ENCODE measurements at regions not wholly inside any gene's neighbourhood (a gene's known extent, or its start where the extent isn't known, plus 50 kb on each side); places are given as distances from the start of the nearest gene placed in this dataset.
"Not testable (repeated sequence)": the region's sequence is repeated elsewhere in the genome, so short reads cannot be mapped to it uniquely, and the experiment has no call there.

GRCh38 chr3:159249472-159250174 lies 447.8 kb downstream of the MFSD1 start:
- no peaks in the 10 kb centered on the region for H3K4me1 ChIP-seq (ENCODE audit: control insufficient read depth in 3 of 3, insufficient read depth in 3 of 3, low read length in 3 of 3)
- no peak overlapping the region for H3K9ac ChIP-seq (ENCODE audit: low read depth in 1 of 3, low read length in 3 of 3)
- H3K27ac ChIP-seq (ENCODE audit: low read depth, low read length), result no peak overlapping the region
- H3K36me3 ChIP-seq (ENCODE audit: control insufficient read depth in 3 of 3, insufficient read depth in 3 of 3, low read length in 3 of 3), result no peaks in the 10 kb centered on the region
- no peak overlapping the region for H3K4me3 ChIP-seq (ENCODE audit: low read length in 3 of 3)
- H3K27me3 ChIP-seq (ENCODE audit: control insufficient read depth in 3 of 3, insufficient read depth in 3 of 3, low read length in 3 of 3), result no peaks in the 10 kb centered on the region
- H3K9me3 ChIP-seq (ENCODE audit: control insufficient read depth in 3 of 3, low read length in 3 of 3), result peaks cover 2 to 11% (median 5%) of the 10 kb centered on the region in 3 donors

- no peaks in the 10 kb centered on the region for H3K27me3 ChIP-seq (ENCODE audit: control insufficient read depth in 3 of 3, insufficient read depth in 3 of 3, low read length in 3 of 3)
- no peak overlapping the region for H3K4me3 ChIP-seq (ENCODE audit: low read length in 3 of 3)
- H3K9ac ChIP-seq (ENCODE audit: low read depth in 1 of 3, low read length in 3 of 3), result no peak overlapping the region
- H3K4me1 ChIP-seq (ENCODE audit: control insufficient read depth in 3 of 3, insufficient read depth in 3 of 3, low read length in 3 of 3), result no peaks in the 10 kb centered on the region
- H3K27ac ChIP-seq (ENCODE audit: low read depth, low read length), result no peak overlapping the region
- no peaks in the 10 kb centered on the region for H3K36me3 ChIP-seq (ENCODE audit: control insufficient read depth in 3 of 3, insufficient read depth in 3 of 3, low read length in 3 of 3)
- H3K9me3 ChIP-seq (ENCODE audit: control insufficient read depth in 3 of 3, low read length in 3 of 3), result peaks cover 2 to 11% (median 5%) of the 10 kb centered on the region in 3 donors
Measured at GRCh38 chr3:159250961-159251360, 449.1 kb downstream of the MFSD1 start.

- Histone ChIP-seq H3K27me3 (ENCODE audit: control insufficient read depth in 3 of 3, insufficient read depth in 3 of 3, low read length in 3 of 3) (no peaks in the 10 kb centered on the region), H3K4me1 (ENCODE audit: control insufficient read depth in 3 of 3, insufficient read depth in 3 of 3, low read length in 3 of 3) (no peaks in the 10 kb centered on the region), H3K4me3 (ENCODE audit: low read length in 3 of 3) (no peak overlapping the region), H3K9ac (ENCODE audit: low read depth in 1 of 3, low read length in 3 of 3) (no peak overlapping the region), H3K9me3 (ENCODE audit: control insufficient read depth in 3 of 3, low read length in 3 of 3) (peaks cover 2 to 11% (median 5%) of the 10 kb centered on the region in 3 donors), H3K36me3 (ENCODE audit: control insufficient read depth in 3 of 3, insufficient read depth in 3 of 3, low read length in 3 of 3) (no peaks in the 10 kb centered on the region), H3K27ac (ENCODE audit: low read depth, low read length) (no peak overlapping the region)
Measured at GRCh38 chr3:159252274-159252673, 450.4 kb downstream of the MFSD1 start.

- no peak overlapping the region for H3K4me3 ChIP-seq (ENCODE audit: low read length in 3 of 3)
- peaks cover 2 to 11% (median 5%) of the 10 kb centered on the region in 3 donors for H3K9me3 ChIP-seq (ENCODE audit: control insufficient read depth in 3 of 3, low read length in 3 of 3)
- H3K9ac ChIP-seq (ENCODE audit: low read depth in 1 of 3, low read length in 3 of 3), result no peak overlapping the region
- H3K36me3 ChIP-seq (ENCODE audit: control insufficient read depth in 3 of 3, insufficient read depth in 3 of 3, low read length in 3 of 3), result no peaks in the 10 kb centered on the region
- H3K27me3 ChIP-seq (ENCODE audit: control insufficient read depth in 3 of 3, insufficient read depth in 3 of 3, low read length in 3 of 3), result no peaks in the 10 kb centered on the region
- no peaks in the 10 kb centered on the region for H3K4me1 ChIP-seq (ENCODE audit: control insufficient read depth in 3 of 3, insufficient read depth in 3 of 3, low read length in 3 of 3)
- no peak overlapping the region for H3K27ac ChIP-seq (ENCODE audit: low read depth, low read length)
Measured at GRCh38 chr3:159252772-159253384, 451.0 kb downstream of the MFSD1 start.

- Histone ChIP-seq H3K27ac (ENCODE audit: low read depth, low read length) (no peak overlapping the region), H3K9me3 (ENCODE audit: control insufficient read depth in 3 of 3, low read length in 3 of 3) (peaks cover 2 to 11% (median 5%) of the 10 kb centered on the region in 3 donors), H3K36me3 (ENCODE audit: control insufficient read depth in 3 of 3, insufficient read depth in 3 of 3, low read length in 3 of 3) (no peaks in the 10 kb centered on the region), H3K9ac (ENCODE audit: low read depth in 1 of 3, low read length in 3 of 3) (no peak overlapping the region), H3K27me3 (ENCODE audit: control insufficient read depth in 3 of 3, insufficient read depth in 3 of 3, low read length in 3 of 3) (no peaks in the 10 kb centered on the region), H3K4me1 (ENCODE audit: control insufficient read depth in 3 of 3, insufficient read depth in 3 of 3, low read length in 3 of 3) (no peaks in the 10 kb centered on the region), H3K4me3 (ENCODE audit: low read length in 3 of 3) (no peak overlapping the region)
Measured at GRCh38 chr3:159253860-159254259, 452.0 kb downstream of the MFSD1 start.

- Histone ChIP-seq H3K4me3 (ENCODE audit: low read length in 3 of 3) (no peak overlapping the region), H3K27ac (ENCODE audit: low read depth, low read length) (no peak overlapping the region), H3K36me3 (ENCODE audit: control insufficient read depth in 3 of 3, insufficient read depth in 3 of 3, low read length in 3 of 3) (no peaks in the 10 kb centered on the region), H3K9me3 (ENCODE audit: control insufficient read depth in 3 of 3, low read length in 3 of 3) (peaks cover 0 to 1% (median 0%) of the 10 kb centered on the region in 3 donors), H3K27me3 (ENCODE audit: control insufficient read depth in 3 of 3, insufficient read depth in 3 of 3, low read length in 3 of 3) (no peaks in the 10 kb centered on the region), H3K4me1 (ENCODE audit: control insufficient read depth in 3 of 3, insufficient read depth in 3 of 3, low read length in 3 of 3) (no peaks in the 10 kb centered on the region), H3K9ac (ENCODE audit: low read depth in 1 of 3, low read length in 3 of 3) (no peak overlapping the region)
Measured at GRCh38 chr3:159257954-159258353, 456.1 kb downstream of the MFSD1 start.

- Histone ChIP-seq H3K4me1 (ENCODE audit: control insufficient read depth in 3 of 3, insufficient read depth in 3 of 3, low read length in 3 of 3) (no peaks in the 10 kb centered on the region), H3K4me3 (ENCODE audit: low read length in 3 of 3) (no peak overlapping the region), H3K27ac (ENCODE audit: low read depth, low read length) (no peak overlapping the region), H3K9me3 (ENCODE audit: control insufficient read depth in 3 of 3, low read length in 3 of 3) (no peaks in the 10 kb centered on the region), H3K36me3 (ENCODE audit: control insufficient read depth in 3 of 3, insufficient read depth in 3 of 3, low read length in 3 of 3) (no peaks in the 10 kb centered on the region), H3K9ac (ENCODE audit: low read depth in 1 of 3, low read length in 3 of 3) (no peak overlapping the region), H3K27me3 (ENCODE audit: control insufficient read depth in 3 of 3, insufficient read depth in 3 of 3, low read length in 3 of 3) (no peaks in the 10 kb centered on the region)
Measured at GRCh38 chr3:159258934-159259333, 457.1 kb downstream of the MFSD1 start.

GRCh38 chr3:159260049-159260662 lies 458.3 kb downstream of the MFSD1 start:
- no peaks in the 10 kb centered on the region for H3K9me3 ChIP-seq (ENCODE audit: control insufficient read depth in 3 of 3, low read length in 3 of 3)
- H3K9ac ChIP-seq (ENCODE audit: low read depth in 1 of 3, low read length in 3 of 3), result no peak overlapping the region
- no peaks in the 10 kb centered on the region for H3K27me3 ChIP-seq (ENCODE audit: control insufficient read depth in 3 of 3, insufficient read depth in 3 of 3, low read length in 3 of 3)
- no peak overlapping the region for H3K27ac ChIP-seq (ENCODE audit: low read depth, low read length)
- H3K36me3 ChIP-seq (ENCODE audit: control insufficient read depth in 3 of 3, insufficient read depth in 3 of 3, low read length in 3 of 3), result no peaks in the 10 kb centered on the region
- no peak overlapping the region for H3K4me3 ChIP-seq (ENCODE audit: low read length in 3 of 3)
- no peaks in the 10 kb centered on the region for H3K4me1 ChIP-seq (ENCODE audit: control insufficient read depth in 3 of 3, insufficient read depth in 3 of 3, low read length in 3 of 3)

- H3K36me3 ChIP-seq (ENCODE audit: control insufficient read depth in 3 of 3, insufficient read depth in 3 of 3, low read length in 3 of 3); H3K9ac ChIP-seq (ENCODE audit: low read depth in 1 of 3, low read length in 3 of 3); H3K9me3 ChIP-seq (ENCODE audit: control insufficient read depth in 3 of 3, low read length in 3 of 3); H3K27me3 ChIP-seq (ENCODE audit: control insufficient read depth in 3 of 3, insufficient read depth in 3 of 3, low read length in 3 of 3); H3K4me1 ChIP-seq (ENCODE audit: control insufficient read depth in 3 of 3, insufficient read depth in 3 of 3, low read length in 3 of 3); H3K27ac ChIP-seq (ENCODE audit: low read depth, low read length); H3K4me3 ChIP-seq (ENCODE audit: low read length in 3 of 3): not testable (repeated sequence)
Measured at GRCh38 chr3:159261333-159261732, 459.5 kb downstream of the MFSD1 start.
